ENCODE measurements at regions not wholly inside any gene's neighbourhood (a gene's known extent, or its start where the extent isn't known, plus 50 kb on each side); places are given as distances from the start of the nearest gene placed in this dataset.
A peak's percentile ranks its signal among the peaks of the same experiment; 100 is the strongest.

GRCh38 chr15:29921130-29921601, 98.9 kb upstream of the TJP1 start:
- DNase-seq (ENCODE audit: low spot score) = no peak
- in situ Hi-C loops (cut with HindIII; ENCODE audit: low sequenced_read_pairs) = no loop called here

DNA sequence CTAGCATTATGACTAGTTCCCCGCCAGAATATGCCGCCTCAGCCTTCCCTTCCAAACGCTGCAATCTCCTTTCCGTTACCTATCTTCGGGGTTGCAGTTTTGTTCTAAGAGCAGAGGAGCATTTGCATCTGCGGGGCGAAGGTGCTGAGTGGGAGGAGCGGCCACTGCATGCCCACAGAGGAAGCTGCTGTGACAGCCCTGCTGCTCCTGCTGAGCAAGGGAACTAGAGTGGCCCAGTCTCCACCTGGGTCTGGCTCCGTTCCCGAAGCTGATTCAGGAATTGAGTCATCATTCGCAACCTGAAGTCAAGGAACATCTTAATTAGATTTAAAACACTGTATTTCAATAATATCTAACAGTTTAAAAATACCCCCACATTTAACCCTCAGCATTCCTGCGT, 98.2 kb upstream of the TJP1 start:
- in situ Hi-C loops (cut with HindIII; ENCODE audit: low sequenced_read_pairs) = no loop called here
- DNase-seq (ENCODE audit: low spot score) = peak; percentile 70

DNA sequence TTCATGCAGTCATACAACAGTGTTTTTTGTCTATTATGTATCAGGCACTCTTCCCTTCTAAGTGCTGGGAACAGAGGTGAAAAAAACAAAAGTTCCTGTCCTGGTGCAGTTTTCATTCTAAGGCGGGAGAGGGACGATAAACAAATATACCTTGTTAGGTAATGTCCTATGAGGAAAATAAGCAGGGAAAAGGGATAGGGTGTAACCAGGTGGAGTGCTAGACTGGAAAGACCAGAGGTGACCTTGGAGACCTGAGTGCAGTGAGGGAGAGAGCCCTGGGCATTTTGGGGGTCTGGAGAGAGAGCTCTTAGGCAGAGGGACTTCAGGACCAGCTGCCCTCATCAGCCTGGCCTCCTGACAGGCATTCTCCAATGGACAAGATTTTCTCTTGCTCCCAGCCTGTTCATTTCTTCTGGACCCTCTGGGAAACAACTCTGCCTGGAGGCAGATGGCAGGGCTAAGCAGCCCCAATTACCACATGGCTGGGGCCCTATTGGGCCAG, 97.2 kb upstream of the TJP1 start:
- no peak for DNase-seq (ENCODE audit: low spot score)
- in situ Hi-C loops (cut with HindIII; ENCODE audit: low sequenced_read_pairs) = no loop called here

GRCh38 chr15:29917600-29918597, 95.6 kb upstream of the TJP1 start:
- no peak for DNase-seq (ENCODE audit: low spot score)
- in situ Hi-C loops (cut with HindIII; ENCODE audit: low sequenced_read_pairs) = no loop called here

- in situ Hi-C loops (cut with HindIII; ENCODE audit: low sequenced_read_pairs) = no loop called here
Observed at GRCh38 chr15:29914511-29914926, 92.3 kb upstream of the TJP1 start.

DNA sequence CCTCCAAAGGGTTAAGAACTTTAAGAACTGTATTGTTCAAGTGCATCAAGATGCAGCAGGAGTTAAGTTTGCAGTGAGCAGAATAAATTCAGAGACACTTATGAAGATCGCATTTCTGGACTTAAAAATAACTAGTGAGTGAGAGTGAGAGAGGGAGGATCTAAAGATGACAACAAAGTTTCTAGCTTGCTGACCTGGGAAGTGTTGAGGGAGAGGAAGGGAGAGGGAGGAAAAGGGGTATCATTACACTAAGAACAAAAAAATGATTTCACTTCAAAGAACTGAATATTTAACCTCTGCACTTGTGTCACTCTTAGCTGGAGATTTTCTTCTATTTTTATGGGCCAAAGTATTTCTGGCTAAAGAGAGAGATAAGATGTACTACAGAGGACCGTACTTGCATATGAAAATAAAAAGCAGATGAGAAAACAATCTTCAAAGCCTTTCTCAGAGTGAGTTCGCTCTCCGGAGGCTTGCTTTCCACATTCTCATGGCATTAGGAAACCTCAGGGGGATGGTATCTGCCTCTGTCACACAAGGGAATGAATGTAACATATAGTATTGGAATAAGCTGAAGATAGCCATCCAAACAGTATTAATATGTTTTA, 91.4 kb upstream of the TJP1 start:
- DNase-seq (ENCODE audit: low spot score) = no peak
- in situ Hi-C loops (cut with HindIII; ENCODE audit: low sequenced_read_pairs) = no loop called here

More at GRCh38 chr15:29914511-29914926, 92.3 kb upstream of the TJP1 start:
- DNase-seq (ENCODE audit: low spot score) = peak; percentile 22

- in situ Hi-C loops (cut with HindIII; ENCODE audit: low sequenced_read_pairs) = no loop called here
- no peak for DNase-seq (ENCODE audit: low spot score)
Observed at GRCh38 chr15:29911705-29912104, 89.4 kb upstream of the TJP1 start.

DNA sequence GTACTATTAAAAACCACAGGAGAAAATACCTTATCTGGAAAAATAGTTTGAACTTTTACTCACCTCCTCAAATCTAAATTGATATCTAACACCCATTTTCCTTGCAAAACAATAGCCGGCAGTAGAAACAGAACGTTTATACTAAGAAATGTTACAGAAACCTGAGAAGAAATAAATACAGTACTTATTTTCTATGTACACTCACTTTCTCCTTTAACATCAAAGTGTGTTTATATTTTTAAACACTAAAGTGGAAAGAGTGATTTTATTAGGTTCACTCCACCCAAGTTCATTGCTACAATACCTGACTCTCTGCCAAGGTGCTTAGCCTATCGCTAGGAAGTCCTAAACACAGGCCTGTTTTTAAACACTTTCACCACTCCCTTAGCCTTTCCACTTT, 87.8 kb upstream of the TJP1 start:
- no peak for DNase-seq (ENCODE audit: low spot score)
- in situ Hi-C loops (cut with HindIII; ENCODE audit: low sequenced_read_pairs) = no loop called here

DNA sequence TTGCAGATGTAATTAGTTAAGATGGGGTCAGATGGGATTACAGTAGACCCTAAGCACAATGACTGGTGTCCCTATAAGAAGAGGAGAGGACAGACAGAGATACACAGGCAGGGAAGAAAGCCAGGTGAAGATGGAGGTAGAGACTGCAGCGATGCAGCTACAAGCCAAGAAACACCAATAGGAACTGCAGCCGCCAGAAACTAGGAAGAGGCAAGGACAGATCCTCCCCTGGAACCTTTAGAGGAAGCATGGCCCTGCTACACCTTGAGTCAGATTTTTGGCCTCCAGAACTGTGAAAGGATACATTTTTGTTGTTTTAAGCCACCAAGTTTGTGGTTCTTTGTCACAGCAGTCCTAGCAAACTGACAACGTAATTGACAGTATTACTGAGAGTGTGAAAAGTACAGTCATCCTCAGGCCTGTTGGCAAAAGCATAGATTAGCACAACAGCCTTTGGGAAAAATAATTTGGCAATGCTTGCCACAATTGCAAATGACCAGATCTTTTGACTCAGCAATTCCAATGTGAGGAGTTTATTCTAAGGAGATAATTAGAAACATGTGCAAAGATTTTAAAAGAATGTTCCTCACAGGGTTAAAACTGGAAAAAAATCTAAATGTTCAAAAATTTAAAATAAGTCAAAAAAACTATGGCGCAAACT, 82.6 kb upstream of the TJP1 start:
- in situ Hi-C loops (cut with HindIII; ENCODE audit: low sequenced_read_pairs) = no loop called here
- DNase-seq (ENCODE audit: low spot score) = no peak

DNA sequence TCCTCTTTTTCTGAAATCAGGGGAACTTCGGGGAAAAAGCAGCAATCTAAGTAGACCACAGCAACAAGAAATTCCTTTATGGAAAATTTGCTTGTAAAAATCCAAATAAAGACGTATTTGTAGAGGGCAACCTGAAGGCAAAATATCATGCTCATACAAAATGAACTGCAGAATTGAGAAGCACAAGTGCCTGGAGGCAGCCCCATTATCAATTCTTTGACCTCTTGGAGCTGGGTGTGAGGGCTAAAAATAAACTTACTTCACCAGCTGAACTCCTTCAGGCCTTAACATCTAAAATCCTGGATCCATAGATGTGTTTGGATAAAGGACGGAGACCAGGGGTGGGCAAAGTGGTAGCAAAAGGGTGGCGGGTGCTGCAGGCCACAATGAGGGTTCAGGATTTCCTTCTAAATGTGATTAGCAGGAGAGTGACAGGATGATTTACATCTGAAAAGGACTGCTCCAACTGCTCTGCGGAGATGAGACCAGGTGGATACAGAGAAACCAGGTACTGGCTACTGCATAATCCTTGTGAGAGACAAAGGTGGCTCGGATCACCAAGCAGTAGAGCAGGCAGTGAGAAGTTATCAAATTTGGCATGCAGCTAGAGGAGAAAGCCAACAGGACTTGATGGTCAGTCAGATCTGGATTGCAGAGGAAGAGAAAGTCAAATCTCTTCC, 81.7 kb upstream of the TJP1 start:
- in situ Hi-C loops (cut with HindIII; ENCODE audit: low sequenced_read_pairs) = no loop called here
- DNase-seq (ENCODE audit: low spot score) = no peak

GRCh38 chr15:29903028-29903427, 80.8 kb upstream of the TJP1 start:
- DNase-seq (ENCODE audit: low spot score) = no peak
- in situ Hi-C loops (cut with HindIII; ENCODE audit: low sequenced_read_pairs) = no loop called here

DNA sequence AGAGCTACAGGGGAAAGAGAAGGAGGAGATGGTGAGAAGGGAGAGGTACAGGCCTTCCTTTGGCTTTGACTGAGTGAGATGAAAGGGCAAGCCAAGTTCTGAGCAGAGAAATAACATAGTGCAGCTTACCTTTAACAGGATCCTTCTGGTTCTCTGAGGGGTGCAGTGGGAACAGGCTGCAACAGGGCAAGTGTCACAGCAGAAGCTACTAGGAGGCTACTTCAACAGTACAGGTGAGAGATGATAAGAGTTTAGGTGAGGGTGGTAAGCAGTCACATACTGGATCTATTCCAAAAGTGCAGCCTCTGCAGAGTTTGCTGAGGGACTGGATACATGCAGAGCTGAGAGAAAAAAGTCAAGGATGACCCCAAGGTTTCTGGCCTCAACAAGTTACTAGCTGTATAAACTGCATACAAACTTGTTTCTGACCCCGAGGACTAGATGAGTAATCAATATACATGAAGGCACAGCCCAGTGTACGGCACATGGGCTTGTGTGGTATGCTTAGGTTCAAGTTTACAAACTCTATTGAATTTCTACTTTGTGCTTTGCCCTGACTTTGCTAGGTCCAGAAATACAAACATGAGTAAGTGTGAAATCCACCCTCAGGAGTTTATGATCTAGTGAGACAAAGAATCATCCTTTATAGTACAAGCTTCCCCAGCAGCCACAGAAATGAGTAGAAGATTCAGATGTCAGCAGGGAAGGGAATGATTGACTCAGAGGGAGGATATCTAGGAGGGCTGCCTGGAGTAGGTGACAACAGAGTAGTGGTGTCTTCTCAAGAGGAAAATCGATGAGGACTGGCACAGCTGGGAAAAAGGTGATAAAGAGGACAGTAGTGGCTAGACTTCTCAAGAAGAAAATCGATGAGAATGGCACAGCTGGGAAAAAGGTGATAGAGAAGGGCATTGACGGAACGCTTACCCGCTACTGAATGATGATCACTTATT, 78.2 kb upstream of the TJP1 start:
- DNase-seq (ENCODE audit: low spot score) = no peak
- in situ Hi-C loops (cut with HindIII; ENCODE audit: low sequenced_read_pairs) = no loop called here

DNA sequence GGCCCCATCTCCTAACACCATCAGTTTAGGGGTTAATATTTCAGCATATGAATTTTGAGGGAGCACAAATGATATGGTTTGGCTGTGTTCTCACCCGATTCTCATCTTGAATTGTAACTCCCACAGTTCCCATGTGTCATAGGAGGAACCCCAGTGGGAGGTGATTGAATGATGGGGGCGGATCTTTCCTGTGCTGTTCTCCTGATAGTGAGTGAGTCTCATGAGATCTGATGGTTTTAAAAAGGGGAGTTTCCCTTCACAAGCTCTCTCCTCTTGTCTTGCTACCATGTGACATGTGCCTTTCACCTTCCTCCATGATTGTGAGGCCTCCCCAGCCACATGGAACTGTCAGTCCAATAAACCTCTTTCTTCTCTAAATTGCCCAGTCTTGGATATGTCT, 73.8 kb upstream of the TJP1 start:
- DNase-seq (ENCODE audit: low spot score) = no peak
- in situ Hi-C loops (cut with HindIII; ENCODE audit: low sequenced_read_pairs) = no loop called here

DNA sequence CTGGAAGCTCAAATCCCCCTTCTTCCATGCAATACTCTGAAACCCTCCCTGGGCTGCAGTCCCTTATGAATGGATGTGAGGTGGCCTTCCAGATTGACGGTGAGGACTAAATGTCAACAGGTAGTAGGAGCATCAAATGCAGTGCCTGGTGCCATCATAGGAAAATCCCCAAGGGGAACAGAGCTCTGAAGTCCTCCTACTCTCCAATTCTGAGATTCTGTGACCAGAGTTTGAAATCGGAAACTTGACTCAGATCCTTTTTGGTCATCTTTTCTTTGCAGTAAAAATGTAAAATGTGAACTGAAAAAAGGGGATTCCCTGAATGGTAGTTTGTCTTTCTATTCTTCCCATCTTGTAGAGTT, 68.8 kb upstream of the TJP1 start:
- in situ Hi-C loops (cut with HindIII; ENCODE audit: low sequenced_read_pairs) = no loop called here
- DNase-seq (ENCODE audit: low spot score) = no peak

- peak; percentile 58 for DNase-seq (ENCODE audit: low spot score)
- in situ Hi-C loops (cut with HindIII; ENCODE audit: low sequenced_read_pairs) = no loop called here
Observed at GRCh38 chr15:29890336-29891095, 68.2 kb upstream of the TJP1 start.

DNA sequence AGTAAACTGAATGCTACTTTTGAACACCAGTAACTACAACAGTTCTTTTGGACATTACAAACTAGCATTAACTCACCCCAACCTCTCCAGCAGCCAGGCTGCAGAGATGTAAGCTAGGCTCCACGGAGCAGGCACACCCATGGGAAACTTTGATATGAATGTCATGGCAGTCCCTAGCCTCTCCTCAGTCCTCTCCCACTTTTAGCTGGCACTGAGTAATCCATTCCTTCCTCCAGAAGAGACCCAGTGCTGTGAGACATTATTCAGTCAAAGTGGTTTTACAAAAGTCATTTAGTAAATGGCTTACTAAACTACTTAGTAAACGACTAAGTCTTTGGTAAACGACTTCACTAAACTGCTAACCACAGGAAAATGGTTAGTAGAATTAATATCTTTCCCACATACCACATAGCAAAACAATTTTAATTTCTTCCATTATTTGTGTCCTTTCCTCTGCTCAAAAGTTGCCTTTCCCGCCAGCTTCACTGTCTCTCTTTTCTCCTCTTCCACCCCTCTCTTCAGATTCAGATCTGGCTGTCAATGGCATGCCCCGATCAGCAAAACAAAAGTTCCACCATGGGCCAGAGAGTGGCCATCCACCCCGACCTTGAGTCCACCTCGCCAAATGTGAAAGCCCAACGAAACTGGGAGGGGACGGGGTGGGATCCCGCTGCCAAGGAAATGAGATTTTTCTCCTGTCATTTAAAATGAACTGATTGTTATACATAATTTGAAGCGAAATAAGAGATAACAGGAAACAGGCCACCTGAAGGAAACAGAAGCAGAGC, 67.5 kb upstream of the TJP1 start:
- DNase-seq (ENCODE audit: low spot score) = no peak
- in situ Hi-C loops (cut with HindIII; ENCODE audit: low sequenced_read_pairs) = no loop called here

- in situ Hi-C loops (cut with HindIII; ENCODE audit: low sequenced_read_pairs) = no loop called here
- no peak for DNase-seq (ENCODE audit: low spot score)
Observed at GRCh38 chr15:29888646-29889045, 66.4 kb upstream of the TJP1 start.
